HepG2 (cell line): ENCODE measurements at regions not wholly inside any gene's neighbourhood (a gene's known extent, or its start where the extent isn't known, plus 50 kb on each side); places are given as distances from the start of the nearest gene placed in this dataset.

Source experiments
- AKAP8 ChIP-seq: sonication (generic); formaldehyde crosslinking; IDR thresholded peaks from 2 replicates; pipeline ENCODE4 v1.5.1; 2020; ENCODE audit warnings: mild to moderate bottlenecking, missing genetic modification reagents
- ARNT2 ChIP-seq: sonication (generic); formaldehyde crosslinking; IDR thresholded peaks from 2 replicates; pipeline ENCODE4 v1.8.0; 2022; ENCODE audit warnings: mild to moderate bottlenecking, low read depth, missing genetic modification reagents, moderate library complexity
- BRD4 ChIP-seq: sonication (generic); formaldehyde crosslinking; IDR thresholded peaks from 2 replicates; pipeline ENCODE4 v1.4.0; 2020; ENCODE audit warnings: missing genetic modification reagents
- DNMT1 ChIP-seq: sonication (generic); formaldehyde crosslinking; IDR thresholded peaks from 2 replicates; pipeline ENCODE4 v1.5.1; 2020; ENCODE audit warnings: mild to moderate bottlenecking, missing genetic modification reagents
- GTF3A ChIP-seq: sonication (generic); formaldehyde crosslinking; conservative IDR thresholded peaks from 2 replicates; pipeline ENCODE4 v1.4.0; 2020; ENCODE audit warnings: mild to moderate bottlenecking, missing genetic modification reagents
- HMG20A ChIP-seq: IDR thresholded peaks from 2 replicates; pipeline ENCODE4 v1.6.1; 2016; ENCODE audit warnings: borderline replicate concordance
- HOXA5 ChIP-seq: sonication (generic); formaldehyde crosslinking; IDR thresholded peaks from 2 replicates; pipeline ENCODE4 v1.4.0; 2020; ENCODE audit warnings: missing genetic modification reagents
- KDM5A ChIP-seq: fragments of 200-600 bp; sonication (generic); IDR thresholded peaks from 2 replicates; pipeline ENCODE4 v1.7.0; 2018; ENCODE audit warnings: antibody characterized with exemption, mild to moderate bottlenecking, low read length, borderline replicate concordance
- KLF11 ChIP-seq: IDR thresholded peaks from 2 replicates; pipeline ENCODE4 v1.6.1; 2016; ENCODE audit warnings: missing compliant biosample characterization
- PAF1 ChIP-seq: IDR thresholded peaks from 2 replicates; pipeline ENCODE4 v1.6.1; 2016; ENCODE audit warnings: missing genetic modification reagents, missing compliant biosample characterization
- SAFB2 ChIP-seq: sonication (generic); formaldehyde crosslinking; IDR thresholded peaks from 2 replicates; pipeline ENCODE4 v1.5.1; 2020; ENCODE audit warnings: missing genetic modification reagents, low read depth, mild to moderate bottlenecking, borderline replicate concordance
- SNAPC5 ChIP-seq: sonication (generic); formaldehyde crosslinking; IDR thresholded peaks from 2 replicates; pipeline ENCODE4 v1.8.1; 2023; ENCODE audit warnings: mild to moderate bottlenecking, missing genetic modification reagents, borderline replicate concordance
- TMF1 ChIP-seq: sonication (generic); formaldehyde crosslinking; IDR thresholded peaks from 2 replicates; pipeline ENCODE4 v1.8.1; 2022; ENCODE audit warnings: low read depth, missing genetic modification reagents
- ZMAT5 ChIP-seq: sonication (generic); formaldehyde crosslinking; IDR thresholded peaks from 2 replicates; pipeline ENCODE4 v1.5.0; 2020; ENCODE audit warnings: mild to moderate bottlenecking, low read depth, missing genetic modification reagents, borderline replicate concordance
- ZNF790 ChIP-seq: sonication (generic); formaldehyde crosslinking; IDR thresholded peaks from 2 replicates; pipeline ENCODE4 v1.8.0; 2022; ENCODE audit warnings: missing genetic modification reagents, mild to moderate bottlenecking, borderline replicate concordance
- TF ChIP-seq, protein P1 (sequence below): IDR thresholded peaks from 2 replicates; pipeline ENCODE4 v1.6.1; 2016; ENCODE audit warnings: mild to moderate bottlenecking
- TF ChIP-seq, protein P2 (sequence below): sonication (generic); formaldehyde crosslinking; IDR thresholded peaks from 2 replicates; pipeline ENCODE4 v1.5.1; 2020; ENCODE audit warnings: missing genetic modification reagents, mild to moderate bottlenecking, borderline replicate concordance
- TF ChIP-seq, protein P3 (sequence below): sonication (generic); formaldehyde crosslinking; IDR thresholded peaks from 2 replicates; pipeline ENCODE4 v1.5.0; 2020; ENCODE audit warnings: mild to moderate bottlenecking, missing genetic modification reagents, borderline replicate concordance
- TF ChIP-seq, protein P4 (sequence below): IDR thresholded peaks from 2 replicates; pipeline ENCODE4 v1.6.1; 2016; ENCODE audit warnings: low read depth, control low read depth

DNA sequence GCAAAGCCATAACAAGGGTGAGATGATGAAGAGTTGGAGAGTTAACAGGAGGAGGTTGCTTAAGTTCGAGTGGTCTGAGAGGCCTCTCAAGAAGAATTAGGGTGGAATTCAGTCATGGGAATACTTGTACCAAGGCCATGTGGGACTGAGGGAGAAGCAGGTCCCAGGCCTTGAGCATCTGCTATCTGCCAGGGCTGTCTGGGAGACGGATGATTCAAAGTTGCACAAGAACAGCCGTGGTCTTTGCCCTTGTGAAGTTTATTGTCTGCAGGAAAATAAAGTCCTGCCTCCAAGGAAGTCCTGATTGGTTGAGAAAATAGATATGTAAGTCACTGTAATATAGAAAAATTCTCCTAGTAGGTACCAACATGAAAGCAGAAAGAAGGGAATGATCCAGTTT, 178.8 kb upstream of the RFC3 start (continued):
- TF ChIP-seq TMF1 (no peak), HMG20A (CRISPR knock-in tag) (peak; percentile 33; the same call in 1 of the 2 replicates), GTF3A (no peak), BRD4 (CRISPR knock-in tag) (no peak), DNMT1 (CRISPR knock-in tag) (no peak), SNAPC5 (CRISPR knock-in tag) (no peak), KLF11 (CRISPR knock-in tag) (no peak), ARNT2 (CRISPR knock-in tag) (no peak), AKAP8 (CRISPR knock-in tag) (no peak), ZNF790 (no peak), PAF1 (CRISPR knock-in tag) (no peak), HOXA5 (peak; percentile 55; the same call in 1 of the 2 replicates), KDM5A (no peak), ZMAT5 (CRISPR knock-in tag) (no peak), SAFB2 (CRISPR knock-in tag) (no peak)
- TF ChIP-seq, protein P1, sequence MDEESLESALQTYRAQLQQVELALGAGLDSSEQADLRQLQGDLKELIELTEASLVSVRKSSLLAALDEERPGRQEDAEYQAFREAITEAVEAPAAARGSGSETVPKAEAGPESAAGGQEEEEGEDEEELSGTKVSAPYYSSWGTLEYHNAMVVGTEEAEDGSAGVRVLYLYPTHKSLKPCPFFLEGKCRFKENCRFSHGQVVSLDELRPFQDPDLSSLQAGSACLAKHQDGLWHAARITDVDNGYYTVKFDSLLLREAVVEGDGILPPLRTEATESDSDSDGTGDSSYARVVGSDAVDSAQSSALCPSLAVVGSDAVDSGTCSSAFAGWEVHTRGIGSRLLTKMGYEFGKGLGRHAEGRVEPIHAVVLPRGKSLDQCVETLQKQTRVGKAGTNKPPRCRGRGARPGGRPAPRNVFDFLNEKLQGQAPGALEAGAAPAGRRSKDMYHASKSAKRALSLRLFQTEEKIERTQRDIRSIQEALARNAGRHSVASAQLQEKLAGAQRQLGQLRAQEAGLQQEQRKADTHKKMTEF, result peak; percentile 58; the same call in 1 of the 2 replicates
- TF ChIP-seq, protein P2, sequence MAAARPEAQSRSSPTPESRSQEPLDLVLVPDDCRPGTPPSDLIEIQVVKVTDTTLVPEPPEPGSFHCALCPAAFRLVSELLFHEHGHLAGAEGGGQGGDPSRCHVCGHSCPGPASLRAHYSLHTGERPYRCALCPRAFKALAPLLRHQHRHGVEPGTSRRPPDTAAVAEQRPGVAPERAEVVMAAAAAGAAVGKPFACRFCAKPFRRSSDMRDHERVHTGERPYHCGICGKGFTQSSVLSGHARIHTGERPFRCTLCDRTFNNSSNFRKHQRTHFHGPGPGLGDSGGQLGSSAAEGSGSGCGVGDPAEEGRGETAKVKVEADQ (CRISPR knock-in tag), result no peak
- TF ChIP-seq, protein P3, sequence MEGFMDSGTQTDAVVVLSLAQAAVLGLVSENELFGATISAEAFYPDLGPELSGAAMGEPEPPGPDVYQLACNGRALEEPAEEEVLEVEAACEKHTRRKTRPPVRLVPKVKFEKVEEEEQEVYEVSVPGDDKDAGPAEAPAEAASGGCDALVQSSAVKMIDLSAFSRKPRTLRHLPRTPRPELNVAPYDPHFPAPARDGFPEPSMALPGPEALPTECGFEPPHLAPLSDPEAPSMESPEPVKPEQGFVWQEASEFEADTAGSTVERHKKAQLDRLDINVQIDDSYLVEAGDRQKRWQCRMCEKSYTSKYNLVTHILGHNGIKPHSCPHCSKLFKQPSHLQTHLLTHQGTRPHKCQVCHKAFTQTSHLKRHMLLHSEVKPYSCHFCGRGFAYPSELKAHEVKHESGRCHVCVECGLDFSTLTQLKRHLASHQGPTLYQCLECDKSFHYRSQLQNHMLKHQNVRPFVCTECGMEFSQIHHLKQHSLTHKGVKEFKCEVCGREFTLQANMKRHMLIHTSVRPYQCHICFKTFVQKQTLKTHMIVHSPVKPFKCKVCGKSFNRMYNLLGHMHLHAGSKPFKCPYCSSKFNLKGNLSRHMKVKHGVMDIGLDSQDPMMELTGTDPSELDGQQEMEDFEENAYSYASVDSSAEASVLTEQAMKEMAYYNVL (CRISPR knock-in tag), result no peak
- TF ChIP-seq, protein P4, sequence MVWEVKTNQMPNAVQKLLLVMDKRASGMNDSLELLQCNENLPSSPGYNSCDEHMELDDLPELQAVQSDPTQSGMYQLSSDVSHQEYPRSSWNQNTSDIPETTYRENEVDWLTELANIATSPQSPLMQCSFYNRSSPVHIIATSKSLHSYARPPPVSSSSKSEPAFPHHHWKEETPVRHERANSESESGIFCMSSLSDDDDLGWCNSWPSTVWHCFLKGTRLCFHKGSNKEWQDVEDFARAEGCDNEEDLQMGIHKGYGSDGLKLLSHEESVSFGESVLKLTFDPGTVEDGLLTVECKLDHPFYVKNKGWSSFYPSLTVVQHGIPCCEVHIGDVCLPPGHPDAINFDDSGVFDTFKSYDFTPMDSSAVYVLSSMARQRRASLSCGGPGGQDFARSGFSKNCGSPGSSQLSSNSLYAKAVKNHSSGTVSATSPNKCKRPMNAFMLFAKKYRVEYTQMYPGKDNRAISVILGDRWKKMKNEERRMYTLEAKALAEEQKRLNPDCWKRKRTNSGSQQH (CRISPR knock-in tag), result no peak
